A172 (cell line): ENCODE measurements at regions not wholly inside any gene's neighbourhood (a gene's known extent, or its start where the extent isn't known, plus 50 kb on each side); places are given as distances from the start of the nearest gene placed in this dataset.

Experiments used
- DNase-seq: peaks from one replicate; pipeline ENCODE4 v3.0.0-alpha.2; 2015; ENCODE audit warnings: low spot score

GRCh38 chr1:38115682-38116202 is 69.1 kb upstream of the POU3F1 start:
- DNase-seq = no peak

GRCh38 chr1:38115226-38115625 is 68.6 kb upstream of the POU3F1 start:
- DNase-seq = no peak

GRCh38 chr1:38114241-38115026 is 67.8 kb upstream of the POU3F1 start:
- no peak for DNase-seq

DNA sequence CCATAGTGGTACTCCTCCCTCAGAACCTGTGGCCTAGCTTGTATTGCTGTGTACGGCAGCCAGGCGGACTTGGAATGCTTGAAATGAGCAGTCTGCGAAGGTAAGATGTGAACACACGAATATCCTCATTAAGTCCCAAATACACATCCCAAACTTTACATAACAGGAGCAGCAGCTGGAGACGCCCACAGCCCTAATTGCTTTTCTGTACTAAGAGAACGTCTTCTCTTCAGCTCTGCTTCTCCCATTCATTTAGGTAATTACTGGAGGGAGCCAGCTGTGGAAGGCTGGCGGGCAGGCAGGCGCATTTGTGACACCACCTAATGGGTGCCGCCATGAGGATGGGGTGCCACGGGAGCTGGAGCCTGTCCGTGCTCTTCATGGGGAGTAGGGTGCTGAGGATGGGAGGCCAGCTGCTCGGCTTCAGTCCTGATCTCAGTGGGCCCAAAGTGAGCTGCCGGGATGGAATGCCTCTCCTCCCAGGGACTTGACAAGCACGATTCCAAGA is 66.6 kb upstream of the POU3F1 start:
- DNase-seq = no peak

DNA sequence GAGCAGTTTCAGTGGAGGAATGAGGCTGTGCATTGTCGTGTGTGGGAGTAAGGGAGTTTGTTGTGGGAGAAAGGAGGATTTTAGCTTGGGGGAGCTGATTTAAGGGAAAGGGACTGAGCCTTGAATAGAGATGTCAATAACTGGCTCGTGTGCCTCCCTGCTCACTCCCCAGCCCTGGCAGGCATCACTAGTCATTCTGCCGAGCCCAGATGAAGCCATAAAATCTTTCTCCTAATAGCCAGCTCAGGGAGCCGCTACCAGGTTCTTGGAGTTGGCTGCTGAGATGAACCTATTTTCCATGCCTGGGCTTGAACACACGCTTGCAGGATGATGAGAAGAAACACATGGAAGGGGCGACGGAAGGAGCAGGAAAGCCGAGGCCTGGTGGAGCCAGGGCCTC is 65.0 kb upstream of the POU3F1 start:
- no peak for DNase-seq

GRCh38 chr1:38105267-38105666 is 58.7 kb upstream of the POU3F1 start:
- DNase-seq = no peak

DNA sequence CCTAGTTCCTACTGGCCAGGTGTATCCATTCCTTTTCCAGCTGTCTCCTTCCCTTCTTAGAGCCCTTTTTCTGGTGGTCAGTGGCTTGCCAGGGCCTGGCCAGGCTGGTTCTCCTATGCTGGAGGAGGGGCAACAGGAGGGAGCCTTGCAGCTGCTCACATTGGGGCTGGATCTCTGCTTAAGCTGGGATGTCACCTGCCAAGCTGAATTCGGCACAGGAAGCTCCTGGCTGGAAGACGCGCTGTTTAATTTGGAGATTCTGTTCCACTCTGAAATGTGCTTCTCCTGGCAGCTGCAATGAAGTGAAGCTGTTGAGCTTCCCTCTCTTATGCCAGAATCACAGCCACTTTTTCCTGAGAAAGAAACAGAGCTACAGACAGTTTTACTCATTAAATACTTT is 56.0 kb upstream of the POU3F1 start:
- no peak for DNase-seq

DNA sequence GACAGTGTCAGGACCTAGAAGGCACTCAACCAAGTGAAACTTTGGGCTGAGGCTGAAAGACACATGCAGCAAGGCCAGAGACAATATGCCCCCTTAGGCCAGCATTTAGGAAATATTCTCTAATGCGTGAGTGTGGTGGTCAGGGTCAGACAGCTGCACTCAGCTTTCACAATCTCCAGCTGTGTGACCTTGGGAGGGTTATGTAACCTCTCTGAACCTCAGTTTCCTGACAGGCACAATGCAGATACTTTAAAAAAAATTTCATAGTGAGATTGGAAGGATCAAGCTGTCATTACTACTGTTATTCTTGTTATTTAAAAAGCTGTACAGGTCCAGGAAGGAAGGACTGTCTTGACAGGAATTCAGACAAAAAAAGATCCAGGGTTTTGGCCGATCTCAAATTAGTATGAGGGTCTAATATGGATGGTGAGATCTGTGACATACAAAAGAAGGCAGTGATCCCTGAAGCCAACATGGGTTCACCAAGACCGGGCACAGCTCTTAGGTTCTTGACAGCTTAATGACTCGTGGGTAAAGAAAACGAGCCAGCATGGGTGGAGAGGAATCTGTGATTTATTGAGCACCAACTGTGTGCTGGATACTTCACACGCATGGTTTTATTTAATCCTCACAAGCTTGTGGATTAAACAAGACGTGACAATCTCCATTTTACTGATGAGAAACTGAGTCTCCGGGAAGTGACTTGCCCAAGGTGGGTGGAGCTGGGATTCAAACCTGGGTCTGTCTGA is 54.6 kb upstream of the POU3F1 start:
- no peak for DNase-seq

DNA sequence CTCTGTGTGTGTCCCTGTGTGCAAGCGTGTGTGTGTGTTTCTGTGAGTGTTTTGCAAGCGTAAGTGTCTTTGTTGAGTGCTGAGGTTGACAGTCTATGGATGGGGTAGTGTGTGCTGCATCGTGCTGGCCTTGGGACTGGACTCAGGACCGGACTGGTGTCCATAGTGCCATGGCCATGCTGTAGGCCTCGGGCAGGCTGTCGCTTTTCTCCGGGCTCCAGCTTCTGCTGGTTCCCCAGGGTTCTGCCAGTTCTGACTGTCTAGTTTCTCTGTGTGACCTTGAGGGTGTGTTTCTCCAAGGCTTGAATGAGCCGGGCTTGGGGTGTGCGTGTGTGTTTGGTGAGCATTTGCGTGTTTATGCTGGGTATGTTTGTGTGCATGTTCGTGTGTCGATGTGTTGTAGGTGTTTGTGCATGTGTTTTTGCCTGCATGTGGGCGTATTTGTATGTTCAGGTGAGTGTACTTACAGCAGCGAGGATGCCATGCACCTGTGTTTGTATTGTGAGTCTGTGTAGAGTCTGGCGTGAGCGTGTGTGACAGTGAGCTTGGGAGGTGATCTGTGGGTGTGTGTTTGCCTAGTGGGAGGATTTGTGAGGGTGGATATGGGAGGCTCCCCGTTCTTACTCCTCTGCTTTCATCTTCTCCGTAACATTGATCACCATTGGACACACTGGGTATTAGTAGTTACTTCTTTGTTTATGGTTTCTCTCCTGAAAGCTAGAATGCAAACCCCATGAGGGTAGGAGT is 51.7 kb upstream of the POU3F1 start:
- DNase-seq = no peak

DNA sequence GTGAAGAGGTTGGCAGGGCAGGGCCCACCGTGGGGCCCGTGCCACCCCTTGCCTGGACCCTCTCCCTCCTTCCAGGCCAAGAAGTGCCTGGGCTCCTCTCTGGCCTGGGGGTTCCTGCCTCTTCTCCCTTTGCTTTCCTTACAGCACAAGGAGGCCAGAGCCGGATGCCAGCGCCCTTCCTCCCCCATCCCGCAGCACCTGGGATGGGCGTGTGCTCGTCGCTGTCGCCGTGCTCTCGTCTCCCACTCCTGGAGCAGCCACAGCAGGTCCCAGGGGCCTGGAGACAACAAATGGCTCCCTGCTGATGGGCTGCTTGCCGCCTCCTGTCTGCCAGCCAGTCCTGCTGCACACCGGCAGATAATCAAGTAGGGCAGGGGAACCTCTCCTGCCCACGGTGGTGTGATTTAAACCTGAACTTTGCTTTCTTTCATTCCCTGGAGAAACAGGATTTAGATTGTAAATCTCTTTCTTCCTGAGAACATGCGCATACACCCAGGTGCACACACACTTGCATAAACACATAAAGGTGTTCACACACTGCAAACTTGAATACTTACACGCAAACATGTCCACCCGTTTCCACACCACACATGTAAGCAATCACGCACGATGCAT is 50.8 kb upstream of the POU3F1 start:
- no peak for DNase-seq
